HepG2 (cell line): ENCODE measurements at regions not wholly inside any gene's neighbourhood (a gene's known extent, or its start where the extent isn't known, plus 50 kb on each side); places are given as distances from the start of the nearest gene placed in this dataset.

ENCODE experiments used
- CREB1 ChIP-seq, 2 experiments: fragments of 450-650 bp in 1 of 2; IDR thresholded peaks; 2 replicates each; pipeline ENCODE4 v1.6.1; 2016 to 2017; ENCODE audit warnings: control low read depth in 1 of 2, mild to moderate bottlenecking in 1 of 2, missing compliant biosample characterization in 1 of 2, missing genetic modification characterization in 1 of 2
- FOSL1 ChIP-seq: sonication (generic); formaldehyde crosslinking; IDR thresholded peaks from 2 replicates; pipeline ENCODE4 v1.9.0; 2021; ENCODE audit warnings: missing genetic modification reagents, borderline replicate concordance
- NFIC ChIP-seq: IDR thresholded peaks from 2 replicates; pipeline ENCODE4 v1.6.1; 2012; ENCODE audit warnings: mild to moderate bottlenecking, low read length, inconsistent platforms
- TERF1 ChIP-seq: sonication (generic); formaldehyde crosslinking; IDR thresholded peaks from 2 replicates; pipeline ENCODE4 v1.8.0; 2022; ENCODE audit warnings: mild to moderate bottlenecking, missing genetic modification reagents, moderate library complexity
- THRA ChIP-seq: sonication (generic); formaldehyde crosslinking; IDR thresholded peaks from 2 replicates; pipeline ENCODE4 v1.4.0; 2020; ENCODE audit warnings: missing genetic modification reagents, borderline replicate concordance
- THYN1 ChIP-seq: sonication (generic); formaldehyde crosslinking; IDR thresholded peaks from 2 replicates; pipeline ENCODE4 v1.8.1; 2023; ENCODE audit warnings: low read depth, mild to moderate bottlenecking, moderate library complexity, missing genetic modification reagents, borderline replicate concordance
- ZBTB8A ChIP-seq: sonication (generic); formaldehyde crosslinking; IDR thresholded peaks from 2 replicates; pipeline ENCODE4 v1.4.0; 2020; ENCODE audit warnings: mild to moderate bottlenecking, low read depth, missing genetic modification reagents, borderline replicate concordance
- ZNF562 ChIP-seq: sonication (generic); formaldehyde crosslinking; IDR thresholded peaks from 2 replicates; pipeline ENCODE4 v1.8.0; 2022; ENCODE audit warnings: missing genetic modification reagents, borderline replicate concordance
- TF ChIP-seq, protein P1 (sequence below): sonication (generic); formaldehyde crosslinking; IDR thresholded peaks from 2 replicates; pipeline ENCODE4 v1.4.0; 2020; ENCODE audit warnings: missing genetic modification reagents
- TF ChIP-seq, protein P2 (sequence below): sonication (generic); formaldehyde crosslinking; IDR thresholded peaks from 2 replicates; pipeline ENCODE4 v1.4.0; 2020; ENCODE audit warnings: mild to moderate bottlenecking, missing genetic modification reagents

- TF ChIP-seq TERF1 (CRISPR knock-in tag) (no peak), ZBTB8A (no peak), NFIC (no peak), ZNF562 (no peak), THRA (CRISPR knock-in tag) (no peak), CREB1 (IDR thresholded peaks at IDR 0.05) (no peak), CREB1 (CRISPR knock-in tag; IDR thresholded peaks at IDR 0.05) (no peak), FOSL1 (CRISPR knock-in tag) (no peak), THYN1 (CRISPR knock-in tag) (no peak)
- TF ChIP-seq, protein P1, sequence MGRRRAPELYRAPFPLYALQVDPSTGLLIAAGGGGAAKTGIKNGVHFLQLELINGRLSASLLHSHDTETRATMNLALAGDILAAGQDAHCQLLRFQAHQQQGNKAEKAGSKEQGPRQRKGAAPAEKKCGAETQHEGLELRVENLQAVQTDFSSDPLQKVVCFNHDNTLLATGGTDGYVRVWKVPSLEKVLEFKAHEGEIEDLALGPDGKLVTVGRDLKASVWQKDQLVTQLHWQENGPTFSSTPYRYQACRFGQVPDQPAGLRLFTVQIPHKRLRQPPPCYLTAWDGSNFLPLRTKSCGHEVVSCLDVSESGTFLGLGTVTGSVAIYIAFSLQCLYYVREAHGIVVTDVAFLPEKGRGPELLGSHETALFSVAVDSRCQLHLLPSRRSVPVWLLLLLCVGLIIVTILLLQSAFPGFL (CRISPR knock-in tag), result no peak
- TF ChIP-seq, protein P2, sequence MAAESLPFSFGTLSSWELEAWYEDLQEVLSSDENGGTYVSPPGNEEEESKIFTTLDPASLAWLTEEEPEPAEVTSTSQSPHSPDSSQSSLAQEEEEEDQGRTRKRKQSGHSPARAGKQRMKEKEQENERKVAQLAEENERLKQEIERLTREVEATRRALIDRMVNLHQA (CRISPR knock-in tag), result no peak
Observed at GRCh38 chr3:68535782-68536181, 396.6 kb downstream of the TAFA4 start.
